ENCODE measurements at regions not wholly inside any gene's neighbourhood (a gene's known extent, or its start where the extent isn't known, plus 50 kb on each side); places are given as distances from the start of the nearest gene placed in this dataset.
"Not testable (repeated sequence)": the region's sequence is repeated elsewhere in the genome, so short reads cannot be mapped to it uniquely, and the experiment has no call there.

DNA sequence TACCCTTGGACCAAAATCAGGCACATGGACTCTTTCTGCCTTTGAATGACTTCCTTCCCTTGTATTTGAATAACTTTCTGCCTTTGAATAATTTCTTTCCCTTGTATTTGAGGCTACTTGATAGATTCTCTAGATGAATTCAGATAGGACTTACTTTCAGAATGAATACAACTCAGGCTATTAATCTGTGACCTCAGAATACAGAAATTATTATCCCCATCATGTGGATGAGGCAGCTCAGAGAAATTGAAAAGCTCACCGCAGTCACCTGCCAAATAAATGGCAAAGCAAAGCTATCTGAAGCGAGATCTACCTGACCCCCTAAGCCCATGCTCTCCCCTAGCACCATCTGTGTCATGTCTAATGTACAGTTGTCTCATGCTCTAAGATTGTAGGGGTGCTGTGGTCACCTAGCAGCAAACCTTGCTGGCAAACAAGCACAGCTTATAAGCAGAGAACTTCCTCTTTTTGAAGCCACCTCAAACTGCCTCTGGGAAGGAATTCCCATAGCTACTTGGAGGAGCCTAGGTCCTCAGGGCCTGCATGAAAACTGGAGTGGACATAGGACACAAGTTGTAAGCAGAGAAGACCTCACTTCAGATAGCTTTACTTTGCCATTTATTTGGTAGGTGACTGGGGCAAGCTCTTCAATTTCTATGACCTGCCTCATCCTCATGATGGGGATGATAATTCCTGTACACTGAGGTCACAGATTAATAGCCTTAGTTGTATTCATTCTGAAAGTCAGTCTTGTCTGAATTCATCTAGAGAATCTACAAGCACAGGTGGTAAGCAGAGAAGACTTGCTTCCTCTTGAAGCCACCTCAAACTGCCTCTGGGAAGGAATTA, 66.1 kb downstream of the FASLG start:
- Histone ChIP-seq H3K4me3 (no peak overlapping the region), H3K27ac (no peak overlapping the region)
- TF ChIP-seq, protein P1, sequence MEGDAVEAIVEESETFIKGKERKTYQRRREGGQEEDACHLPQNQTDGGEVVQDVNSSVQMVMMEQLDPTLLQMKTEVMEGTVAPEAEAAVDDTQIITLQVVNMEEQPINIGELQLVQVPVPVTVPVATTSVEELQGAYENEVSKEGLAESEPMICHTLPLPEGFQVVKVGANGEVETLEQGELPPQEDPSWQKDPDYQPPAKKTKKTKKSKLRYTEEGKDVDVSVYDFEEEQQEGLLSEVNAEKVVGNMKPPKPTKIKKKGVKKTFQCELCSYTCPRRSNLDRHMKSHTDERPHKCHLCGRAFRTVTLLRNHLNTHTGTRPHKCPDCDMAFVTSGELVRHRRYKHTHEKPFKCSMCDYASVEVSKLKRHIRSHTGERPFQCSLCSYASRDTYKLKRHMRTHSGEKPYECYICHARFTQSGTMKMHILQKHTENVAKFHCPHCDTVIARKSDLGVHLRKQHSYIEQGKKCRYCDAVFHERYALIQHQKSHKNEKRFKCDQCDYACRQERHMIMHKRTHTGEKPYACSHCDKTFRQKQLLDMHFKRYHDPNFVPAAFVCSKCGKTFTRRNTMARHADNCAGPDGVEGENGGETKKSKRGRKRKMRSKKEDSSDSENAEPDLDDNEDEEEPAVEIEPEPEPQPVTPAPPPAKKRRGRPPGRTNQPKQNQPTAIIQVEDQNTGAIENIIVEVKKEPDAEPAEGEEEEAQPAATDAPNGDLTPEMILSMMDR (IDR thresholded peaks at IDR 0.05) = no peak
- no peak for DNase-seq (ENCODE audit: low spot score)

GRCh38 chr1:172726740-172727139, 67.8 kb downstream of the FASLG start:
- Histone ChIP-seq H3K4me3 (no peak overlapping the region), H3K27ac (no peak overlapping the region)
- TF ChIP-seq, protein P1 (IDR thresholded peaks at IDR 0.05) = no peak
- DNase-seq (ENCODE audit: low spot score) = no peak

GRCh38 chr1:172727275-172727857, 68.5 kb downstream of the FASLG start:
- DNase-seq (ENCODE audit: low spot score) = no peak
- no peak overlapping the region for H3K4me3 ChIP-seq
- TF ChIP-seq, protein P1 (IDR thresholded peaks at IDR 0.05) = no peak
- no peak overlapping the region for H3K27ac ChIP-seq

- no peak for DNase-seq (ENCODE audit: low spot score)
- TF ChIP-seq, protein P1 (IDR thresholded peaks at IDR 0.05) = no peak
- Histone ChIP-seq H3K27ac (no peak overlapping the region), H3K4me3 (no peak overlapping the region)
These were observed 69.2 kb downstream of the FASLG start for GRCh38 chr1:172727956-172728603.

GRCh38 chr1:172728705-172729104, 69.8 kb downstream of the FASLG start:
- H3K4me3 ChIP-seq; DNase-seq (ENCODE audit: low spot score); H3K27ac ChIP-seq: not testable (repeated sequence)

DNA sequence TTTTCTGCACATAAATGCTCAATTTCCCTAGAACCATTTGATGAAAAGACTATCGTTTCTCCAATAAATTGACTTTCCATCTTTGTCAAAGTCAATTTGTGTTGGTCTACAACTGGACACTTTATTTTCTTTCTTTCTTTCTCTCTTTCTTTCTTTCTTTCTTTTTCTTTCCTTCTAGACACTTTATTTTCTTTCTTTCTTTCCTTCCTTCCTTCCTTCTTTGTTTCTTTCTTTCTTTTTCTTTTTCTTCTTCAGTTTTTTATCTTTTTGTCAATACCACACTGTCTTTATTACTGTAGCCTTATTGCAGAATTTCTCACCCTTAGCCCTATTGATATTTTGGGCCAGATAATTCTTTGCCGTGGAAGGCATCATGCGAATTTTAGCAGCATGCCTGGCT, 73.5 kb downstream of the FASLG start:
- H3K4me3 ChIP-seq = no peak overlapping the region
- TF ChIP-seq, protein P1 (IDR thresholded peaks at IDR 0.05) = no peak
- H3K27ac ChIP-seq = no peak overlapping the region
- no peak for DNase-seq (ENCODE audit: low spot score)

DNA sequence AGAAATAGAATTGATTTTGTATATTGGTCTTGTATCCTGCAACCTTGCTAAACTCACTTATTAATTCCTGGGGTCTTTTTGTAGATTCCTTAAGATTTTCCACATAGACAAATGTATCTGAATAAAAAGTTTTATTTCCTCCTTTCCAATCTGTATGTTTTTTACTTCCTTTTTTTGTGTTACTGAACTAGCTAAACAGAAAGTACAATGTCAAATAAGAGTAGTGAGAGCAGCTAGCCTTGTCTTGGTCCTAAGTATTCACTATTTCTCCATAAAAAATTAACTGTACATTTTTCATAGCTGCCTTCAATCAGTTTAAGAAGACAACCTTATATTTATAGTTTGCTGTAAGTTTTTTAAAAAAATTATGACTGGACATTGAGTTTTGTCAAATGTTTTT, 74.9 kb downstream of the FASLG start:
- no peak for DNase-seq (ENCODE audit: low spot score)
- TF ChIP-seq, protein P1 (IDR thresholded peaks at IDR 0.05) = no peak
- Histone ChIP-seq H3K4me3 (no peak overlapping the region), H3K27ac (no peak overlapping the region)
